NCI-H2107 treated with DMSO at 0.1 percent for 48 hours (cell line): ENCODE measurements at regions not wholly inside any gene's neighbourhood (a gene's known extent, or its start where the extent isn't known, plus 50 kb on each side); places are given as distances from the start of the nearest gene placed in this dataset.

Experiments used
- DNase-seq: peaks from one replicate; lab custom pipeline; 2025; ENCODE audit not compliant: unreplicated experiment; lab: John Stamatoyannopoulos, UW

DNA sequence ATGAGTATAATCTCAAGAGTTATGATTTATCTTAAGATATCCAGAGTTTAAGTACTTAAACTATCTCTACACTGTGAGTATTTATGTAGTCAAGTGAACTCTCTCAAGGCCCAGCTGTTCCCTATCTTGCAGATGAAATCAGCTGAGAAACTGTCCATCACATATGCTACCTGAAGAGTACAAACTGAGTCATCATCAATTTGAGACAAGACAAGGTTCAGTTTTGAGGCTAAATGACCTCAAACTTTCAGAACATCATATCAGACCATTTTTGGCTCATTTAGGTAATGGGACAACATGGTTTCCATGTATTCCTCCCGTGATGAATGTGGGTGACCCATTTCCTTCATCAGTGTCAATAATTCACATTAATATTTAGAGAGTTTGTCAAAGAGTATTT is 53.1 kb upstream of the AUTS2 start:
- no peak for DNase-seq
